ENCODE measurements at regions not wholly inside any gene's neighbourhood (a gene's known extent, or its start where the extent isn't known, plus 50 kb on each side); places are given as distances from the start of the nearest gene placed in this dataset.

DNA sequence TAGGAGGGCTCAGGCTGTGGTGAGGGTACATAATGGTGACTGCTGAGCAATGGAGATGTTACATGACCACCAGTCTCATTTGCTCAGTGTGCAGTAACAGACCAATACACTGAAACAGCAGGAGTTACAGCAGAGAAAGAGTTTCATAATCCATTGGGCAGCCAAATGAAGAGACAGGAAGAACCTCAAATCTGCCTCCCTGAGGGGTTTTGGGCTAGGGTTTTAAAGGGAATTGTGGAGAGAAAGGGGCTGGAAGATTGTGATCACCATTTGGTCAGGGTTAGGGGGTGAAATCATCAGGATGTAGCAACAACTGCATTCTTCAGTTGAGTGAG, 838.3 kb downstream of the GRID1 start:
- Histone ChIP-seq H3F3A (ENCODE audit: insufficient read depth) (no peaks in the 10 kb centered on the region), H3K9ac (ENCODE audit: low read length) (no peak overlapping the region), H3K79me2 (ENCODE audit: insufficient read depth, low read length) (no peaks in the 10 kb centered on the region), H3K9me3 (ENCODE audit: insufficient read depth, low read length) (no peaks in the 10 kb centered on the region), H2AFZ (ENCODE audit: low read depth, low read length, severe bottlenecking) (no peak overlapping the region), H3K4me2 (ENCODE audit: low read depth, low read length, poor library complexity, severe bottlenecking) (no peak overlapping the region), H3K27me3 (ENCODE audit: low read length) (no peaks in the 10 kb centered on the region), H3K4me3 (ENCODE audit: insufficient read depth, low read length, poor library complexity, severe bottlenecking) (no peak overlapping the region), H3K27ac (ENCODE audit: low read depth, low read length) (no peak overlapping the region), H3K9me2 (replicated peaks; ENCODE audit: insufficient read depth, low read length) (no peaks in the 10 kb centered on the region), H4K20me1 (ENCODE audit: low read depth, low read length) (no peaks in the 10 kb centered on the region), H3K36me3 (ENCODE audit: low read length) (no peaks in the 10 kb centered on the region)
- no peak for TF ChIP-seq EZH2phosphoT487 (conservative IDR thresholded peaks at IDR 0.05; ENCODE audit: low read length)
- TF ChIP-seq, protein P1, sequence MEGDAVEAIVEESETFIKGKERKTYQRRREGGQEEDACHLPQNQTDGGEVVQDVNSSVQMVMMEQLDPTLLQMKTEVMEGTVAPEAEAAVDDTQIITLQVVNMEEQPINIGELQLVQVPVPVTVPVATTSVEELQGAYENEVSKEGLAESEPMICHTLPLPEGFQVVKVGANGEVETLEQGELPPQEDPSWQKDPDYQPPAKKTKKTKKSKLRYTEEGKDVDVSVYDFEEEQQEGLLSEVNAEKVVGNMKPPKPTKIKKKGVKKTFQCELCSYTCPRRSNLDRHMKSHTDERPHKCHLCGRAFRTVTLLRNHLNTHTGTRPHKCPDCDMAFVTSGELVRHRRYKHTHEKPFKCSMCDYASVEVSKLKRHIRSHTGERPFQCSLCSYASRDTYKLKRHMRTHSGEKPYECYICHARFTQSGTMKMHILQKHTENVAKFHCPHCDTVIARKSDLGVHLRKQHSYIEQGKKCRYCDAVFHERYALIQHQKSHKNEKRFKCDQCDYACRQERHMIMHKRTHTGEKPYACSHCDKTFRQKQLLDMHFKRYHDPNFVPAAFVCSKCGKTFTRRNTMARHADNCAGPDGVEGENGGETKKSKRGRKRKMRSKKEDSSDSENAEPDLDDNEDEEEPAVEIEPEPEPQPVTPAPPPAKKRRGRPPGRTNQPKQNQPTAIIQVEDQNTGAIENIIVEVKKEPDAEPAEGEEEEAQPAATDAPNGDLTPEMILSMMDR (IDR thresholded peaks at IDR 0.05; ENCODE audit: insufficient read depth, low read length, poor library complexity, severe bottlenecking) = no peak

DNA sequence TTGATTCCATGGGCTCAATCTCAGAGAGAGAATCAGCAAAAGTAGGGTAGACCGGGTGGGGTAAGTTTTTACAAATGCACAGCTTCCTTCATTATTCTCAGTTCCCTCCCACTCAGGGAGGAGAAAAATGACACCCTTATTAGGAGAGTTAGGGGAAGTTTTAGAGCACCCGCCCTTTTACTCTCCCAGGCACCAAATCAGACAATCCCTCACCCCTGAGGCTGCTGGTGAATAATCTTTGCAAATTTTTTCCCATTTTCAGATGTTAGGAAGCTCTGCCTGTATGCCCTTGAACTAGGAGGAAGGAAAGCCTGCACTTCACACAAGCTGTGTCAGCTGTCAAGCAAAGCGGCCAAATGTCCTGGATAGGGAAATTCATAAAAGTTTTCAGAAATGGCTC, 834.9 kb downstream of the GRID1 start:
- no peaks in the 10 kb centered on the region for H3F3A ChIP-seq (ENCODE audit: insufficient read depth)
- H3K79me2 ChIP-seq (ENCODE audit: insufficient read depth, low read length) = no peaks in the 10 kb centered on the region
- no peak overlapping the region for H2AFZ ChIP-seq (ENCODE audit: low read depth, low read length, severe bottlenecking)
- no peak for TF ChIP-seq EZH2phosphoT487 (conservative IDR thresholded peaks at IDR 0.05; ENCODE audit: low read length)
- TF ChIP-seq, protein P1 (IDR thresholded peaks at IDR 0.05; ENCODE audit: insufficient read depth, low read length, poor library complexity, severe bottlenecking) = no peak
- H4K20me1 ChIP-seq (ENCODE audit: low read depth, low read length) = no peaks in the 10 kb centered on the region
- no peak overlapping the region for H3K4me3 ChIP-seq (ENCODE audit: insufficient read depth, low read length, poor library complexity, severe bottlenecking)
- no peak overlapping the region for H3K27ac ChIP-seq (ENCODE audit: low read depth, low read length)
- H3K27me3 ChIP-seq (ENCODE audit: low read length) = no peaks in the 10 kb centered on the region
- no peaks in the 10 kb centered on the region for H3K9me2 ChIP-seq (replicated peaks; ENCODE audit: insufficient read depth, low read length)
- H3K36me3 ChIP-seq (ENCODE audit: low read length) = no peaks in the 10 kb centered on the region
- H3K9ac ChIP-seq (ENCODE audit: low read length) = no peak overlapping the region
- H3K9me3 ChIP-seq (ENCODE audit: insufficient read depth, low read length) = no peaks in the 10 kb centered on the region
- no peak overlapping the region for H3K4me2 ChIP-seq (ENCODE audit: low read depth, low read length, poor library complexity, severe bottlenecking)

DNA sequence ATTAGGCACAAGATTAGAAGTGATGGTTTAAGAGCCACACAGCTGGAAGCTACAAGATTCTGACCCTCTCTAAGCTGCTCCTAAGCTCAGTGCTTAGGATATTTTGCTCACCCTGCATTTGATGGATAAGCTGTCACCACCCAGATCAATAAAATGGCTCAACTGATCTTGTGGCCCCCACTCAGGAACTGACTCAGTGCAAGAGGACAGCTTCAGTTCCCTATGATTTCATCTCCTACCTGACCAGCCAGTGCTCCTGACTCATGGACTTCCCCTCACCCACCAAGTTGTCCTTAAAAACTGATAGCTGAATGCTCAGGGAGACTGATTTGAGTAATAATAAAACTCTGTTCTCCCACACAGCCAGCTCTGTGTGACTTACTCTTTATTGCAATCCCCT, 833.8 kb downstream of the GRID1 start:
- H3K9me2 ChIP-seq (replicated peaks; ENCODE audit: insufficient read depth, low read length) = no peaks in the 10 kb centered on the region
- no peaks in the 10 kb centered on the region for H4K20me1 ChIP-seq (ENCODE audit: low read depth, low read length)
- no peak overlapping the region for H3K27ac ChIP-seq (ENCODE audit: low read depth, low read length)
- no peaks in the 10 kb centered on the region for H3K36me3 ChIP-seq (ENCODE audit: low read length)
- no peak overlapping the region for H3K4me3 ChIP-seq (ENCODE audit: insufficient read depth, low read length, poor library complexity, severe bottlenecking)
- no peak overlapping the region for H3K4me2 ChIP-seq (ENCODE audit: low read depth, low read length, poor library complexity, severe bottlenecking)
- H3K9me3 ChIP-seq (ENCODE audit: insufficient read depth, low read length) = no peaks in the 10 kb centered on the region
- H3K27me3 ChIP-seq (ENCODE audit: low read length) = no peaks in the 10 kb centered on the region
- no peaks in the 10 kb centered on the region for H3F3A ChIP-seq (ENCODE audit: insufficient read depth)
- H3K79me2 ChIP-seq (ENCODE audit: insufficient read depth, low read length) = no peaks in the 10 kb centered on the region
- TF ChIP-seq, protein P1 (IDR thresholded peaks at IDR 0.05; ENCODE audit: insufficient read depth, low read length, poor library complexity, severe bottlenecking) = no peak
- no peak for TF ChIP-seq EZH2phosphoT487 (conservative IDR thresholded peaks at IDR 0.05; ENCODE audit: low read length)
- no peak overlapping the region for H2AFZ ChIP-seq (ENCODE audit: low read depth, low read length, severe bottlenecking)
- H3K9ac ChIP-seq (ENCODE audit: low read length) = no peak overlapping the region

DNA sequence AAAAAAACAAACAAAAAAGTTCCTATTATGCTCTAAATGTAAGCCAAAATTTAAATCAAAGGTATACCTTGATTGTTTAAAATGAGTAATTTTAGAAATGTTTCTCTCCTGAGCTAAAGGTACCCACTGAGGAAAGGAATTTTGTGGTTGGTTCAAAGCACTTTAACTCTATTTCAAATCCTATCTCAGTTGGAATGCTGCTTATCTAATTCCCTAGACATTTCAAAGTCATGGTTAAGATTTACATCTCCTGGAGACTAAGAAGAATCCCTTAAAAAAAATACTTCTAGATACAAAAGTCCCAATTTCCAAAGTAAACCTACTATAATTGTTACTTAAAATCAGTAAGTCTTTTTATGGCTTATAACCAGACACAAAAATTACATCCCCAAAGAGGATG, 830.7 kb downstream of the GRID1 start:
- Histone ChIP-seq H3K27ac (ENCODE audit: low read depth, low read length) (no peak overlapping the region), H4K20me1 (ENCODE audit: low read depth, low read length) (no peaks in the 10 kb centered on the region), H3K9me2 (replicated peaks; ENCODE audit: insufficient read depth, low read length) (no peaks in the 10 kb centered on the region), H3K4me2 (ENCODE audit: low read depth, low read length, poor library complexity, severe bottlenecking) (no peak overlapping the region), H3K79me2 (ENCODE audit: insufficient read depth, low read length) (no peaks in the 10 kb centered on the region), H3K4me3 (ENCODE audit: insufficient read depth, low read length, poor library complexity, severe bottlenecking) (no peak overlapping the region), H3F3A (ENCODE audit: insufficient read depth) (no peaks in the 10 kb centered on the region), H3K27me3 (ENCODE audit: low read length) (no peaks in the 10 kb centered on the region), H2AFZ (ENCODE audit: low read depth, low read length, severe bottlenecking) (no peak overlapping the region), H3K9ac (ENCODE audit: low read length) (no peak overlapping the region), H3K36me3 (ENCODE audit: low read length) (no peaks in the 10 kb centered on the region), H3K9me3 (ENCODE audit: insufficient read depth, low read length) (no peaks in the 10 kb centered on the region)
- no peak for TF ChIP-seq EZH2phosphoT487 (conservative IDR thresholded peaks at IDR 0.05; ENCODE audit: low read length)
- TF ChIP-seq, protein P1 (IDR thresholded peaks at IDR 0.05; ENCODE audit: insufficient read depth, low read length, poor library complexity, severe bottlenecking) = no peak
